ENCODE measurements at regions not wholly inside any gene's neighbourhood (a gene's known extent, or its start where the extent isn't known, plus 50 kb on each side); places are given as distances from the start of the nearest gene placed in this dataset.

- no peaks in the 10 kb centered on the region for H3K36me3 ChIP-seq (ENCODE audit: insufficient read depth)
- H4K20me1 ChIP-seq (ENCODE audit: insufficient read depth): no peaks in the 10 kb centered on the region
- no peak overlapping the region for H3K4me3 ChIP-seq (IDR thresholded peaks at IDR 0.05; ENCODE audit: insufficient read depth, low read depth, low read length)
- no peaks in the 10 kb centered on the region for H3K79me2 ChIP-seq (ENCODE audit: insufficient read depth, low read depth)
- no peak overlapping the region for H3K27ac ChIP-seq
- no peak overlapping the region for H2AFZ ChIP-seq (ENCODE audit: low read depth)
- H3K4me2 ChIP-seq: no peak overlapping the region
- H3K27me3 ChIP-seq (ENCODE audit: insufficient read depth, low read depth): no peaks in the 10 kb centered on the region
- no peak overlapping the region for H3K9ac ChIP-seq
- TF ChIP-seq CTCF (conservative IDR thresholded peaks at IDR 0.05; ENCODE audit: low read depth, low read length): no peak
- H3K4me1 ChIP-seq (ENCODE audit: low read depth, poor library complexity, severe bottlenecking): no peaks in the 10 kb centered on the region
These were observed 261.5 kb upstream of the COL8A1 start for GRCh38 chr3:99376926-99377325.

- no peaks in the 10 kb centered on the region for H3K79me2 ChIP-seq (ENCODE audit: insufficient read depth, low read depth)
- no peaks in the 10 kb centered on the region for H3K4me1 ChIP-seq (ENCODE audit: low read depth, poor library complexity, severe bottlenecking)
- H4K20me1 ChIP-seq (ENCODE audit: insufficient read depth): no peaks in the 10 kb centered on the region
- no peaks in the 10 kb centered on the region for H3K36me3 ChIP-seq (ENCODE audit: insufficient read depth)
- H3K27me3 ChIP-seq (ENCODE audit: insufficient read depth, low read depth): no peaks in the 10 kb centered on the region
- no peak overlapping the region for H3K9ac ChIP-seq
- no peak overlapping the region for H2AFZ ChIP-seq (ENCODE audit: low read depth)
- H3K4me3 ChIP-seq (IDR thresholded peaks at IDR 0.05; ENCODE audit: insufficient read depth, low read depth, low read length): no peak overlapping the region
- no peak overlapping the region for H3K4me2 ChIP-seq
- no peak overlapping the region for H3K27ac ChIP-seq
- TF ChIP-seq CTCF (conservative IDR thresholded peaks at IDR 0.05; ENCODE audit: low read depth, low read length): no peak
These were observed 264.6 kb upstream of the COL8A1 start for GRCh38 chr3:99373846-99374210.

GRCh38 chr3:99373088-99373845 lies 265.1 kb upstream of the COL8A1 start:
- H3K36me3 ChIP-seq (ENCODE audit: insufficient read depth): no peaks in the 10 kb centered on the region
- no peaks in the 10 kb centered on the region for H3K79me2 ChIP-seq (ENCODE audit: insufficient read depth, low read depth)
- H3K27ac ChIP-seq: no peak overlapping the region
- no peaks in the 10 kb centered on the region for H4K20me1 ChIP-seq (ENCODE audit: insufficient read depth)
- H3K4me3 ChIP-seq (IDR thresholded peaks at IDR 0.05; ENCODE audit: insufficient read depth, low read depth, low read length): no peak overlapping the region
- H3K4me2 ChIP-seq: no peak overlapping the region
- H2AFZ ChIP-seq (ENCODE audit: low read depth): no peak overlapping the region
- TF ChIP-seq CTCF (conservative IDR thresholded peaks at IDR 0.05; ENCODE audit: low read depth, low read length): no peak
- H3K4me1 ChIP-seq (ENCODE audit: low read depth, poor library complexity, severe bottlenecking): no peaks in the 10 kb centered on the region
- H3K9ac ChIP-seq: no peak overlapping the region
- no peaks in the 10 kb centered on the region for H3K27me3 ChIP-seq (ENCODE audit: insufficient read depth, low read depth)

- no peaks in the 10 kb centered on the region for H4K20me1 ChIP-seq (ENCODE audit: insufficient read depth)
- no peak overlapping the region for H3K4me3 ChIP-seq (IDR thresholded peaks at IDR 0.05; ENCODE audit: insufficient read depth, low read depth, low read length)
- no peak overlapping the region for H3K4me2 ChIP-seq
- H3K36me3 ChIP-seq (ENCODE audit: insufficient read depth): no peaks in the 10 kb centered on the region
- no peaks in the 10 kb centered on the region for H3K79me2 ChIP-seq (ENCODE audit: insufficient read depth, low read depth)
- no peak; the same call in 1 of the 2 replicates for TF ChIP-seq CTCF (conservative IDR thresholded peaks at IDR 0.05; ENCODE audit: low read depth, low read length)
- no peak overlapping the region for H3K27ac ChIP-seq
- H3K4me1 ChIP-seq (ENCODE audit: low read depth, poor library complexity, severe bottlenecking): no peaks in the 10 kb centered on the region
- no peak overlapping the region for H3K9ac ChIP-seq
- H3K27me3 ChIP-seq (ENCODE audit: insufficient read depth, low read depth): no peaks in the 10 kb centered on the region
- no peak overlapping the region for H2AFZ ChIP-seq (ENCODE audit: low read depth)
These were observed 271.5 kb upstream of the COL8A1 start for GRCh38 chr3:99366663-99367429.
